OCI-LY3 (cell line): ENCODE measurements at regions not wholly inside any gene's neighbourhood (a gene's known extent, or its start where the extent isn't known, plus 50 kb on each side); places are given as distances from the start of the nearest gene placed in this dataset.

Experiments
- H2AFZ ChIP-seq: fragments of 200-600, 300-600 bp; shearing (Covaris generic); 2 replicates; pipeline ENCODE4 v1.6.0; 2014; ENCODE audit warnings: antibody characterized with exemption, low read depth, low read length
- H3K27ac ChIP-seq: fragments of 200-600, 300-600 bp; sonication (generic); 2 replicates; pipeline ENCODE4 v1.5.1; 2014; ENCODE audit warnings: mild to moderate bottlenecking, low read length, moderate library complexity, mixed read lengths
- H3K27me3 ChIP-seq: fragments of 200-600, 300-600 bp; sonication (generic); 2 replicates; pipeline ENCODE4 v1.6.1; 2014; ENCODE audit warnings: low read depth, low read length, mixed read lengths
- H3K36me3 ChIP-seq: fragments of 200-600, 300-600 bp; sonication (generic); replicated peaks from 2 replicates; pipeline ENCODE3; 2014; ENCODE audit warnings: low read depth, low read length, mixed read lengths
- H3K4me1 ChIP-seq: fragments of 300-600, 200-600 bp; sonication (generic); 2 replicates; pipeline ENCODE4 v1.6.1; 2014; ENCODE audit warnings: low read length, mixed read lengths
- H3K4me2 ChIP-seq: fragments of 200-600, 300-600 bp; sonication (generic); 2 replicates; pipeline ENCODE4 v1.6.1; 2014; ENCODE audit warnings: low read length, mixed read lengths
- H3K4me3 ChIP-seq: fragments of 300-600, 200-600 bp; sonication (generic); 2 replicates; pipeline ENCODE4 v1.5.1; 2014; ENCODE audit warnings: antibody characterized with exemption, mild to moderate bottlenecking, low read length, moderate library complexity
- H3K79me2 ChIP-seq: fragments of 300-600, 200-600 bp; shearing (Covaris generic); 2 replicates; pipeline ENCODE4 v1.6.1; 2014; ENCODE audit warnings: mild to moderate bottlenecking, low read length, mixed read lengths
- H3K9ac ChIP-seq: fragments of 300-600, 200-600 bp; shearing (Covaris generic); 2 replicates; pipeline ENCODE4 v1.6.0; 2014; ENCODE audit warnings: mild to moderate bottlenecking, low read length, moderate library complexity
- H3K9me3 ChIP-seq: fragments of 200-600, 300-600 bp; shearing (Covaris generic); 2 replicates; pipeline ENCODE4 v1.6.1; 2014; ENCODE audit warnings: low read length, mixed read lengths; ENCODE audit not compliant: insufficient read depth
- H4K20me1 ChIP-seq: fragments of 200-600, 300-600 bp; sonication (generic); 2 replicates; pipeline ENCODE4 v1.6.1; 2016; ENCODE audit warnings: low read length, mixed read lengths; ENCODE audit not compliant: insufficient read depth
- EZH2phosphoT487 ChIP-seq: fragments of 200-600 bp; shearing (Covaris generic); IDR thresholded peaks from 2 replicates; pipeline ENCODE4 v1.6.1; 2018; ENCODE audit warnings: antibody characterized with exemption, mixed run types, low read depth
- TF ChIP-seq, protein P1 (sequence below): fragments of 200-600, 300-600 bp; sonication (generic); IDR thresholded peaks from 2 replicates; pipeline ENCODE4 v1.5.1; 2014; ENCODE audit warnings: antibody characterized with exemption, low read length, low read depth

GRCh38 chr7:97421307-97421930 lies 303.9 kb downstream of the SDHAF3 start:
- no peak overlapping the region for H3K27ac ChIP-seq
- H4K20me1 ChIP-seq: no peaks in the 10 kb centered on the region
- no peak overlapping the region for H3K4me3 ChIP-seq
- TF ChIP-seq, protein P1, sequence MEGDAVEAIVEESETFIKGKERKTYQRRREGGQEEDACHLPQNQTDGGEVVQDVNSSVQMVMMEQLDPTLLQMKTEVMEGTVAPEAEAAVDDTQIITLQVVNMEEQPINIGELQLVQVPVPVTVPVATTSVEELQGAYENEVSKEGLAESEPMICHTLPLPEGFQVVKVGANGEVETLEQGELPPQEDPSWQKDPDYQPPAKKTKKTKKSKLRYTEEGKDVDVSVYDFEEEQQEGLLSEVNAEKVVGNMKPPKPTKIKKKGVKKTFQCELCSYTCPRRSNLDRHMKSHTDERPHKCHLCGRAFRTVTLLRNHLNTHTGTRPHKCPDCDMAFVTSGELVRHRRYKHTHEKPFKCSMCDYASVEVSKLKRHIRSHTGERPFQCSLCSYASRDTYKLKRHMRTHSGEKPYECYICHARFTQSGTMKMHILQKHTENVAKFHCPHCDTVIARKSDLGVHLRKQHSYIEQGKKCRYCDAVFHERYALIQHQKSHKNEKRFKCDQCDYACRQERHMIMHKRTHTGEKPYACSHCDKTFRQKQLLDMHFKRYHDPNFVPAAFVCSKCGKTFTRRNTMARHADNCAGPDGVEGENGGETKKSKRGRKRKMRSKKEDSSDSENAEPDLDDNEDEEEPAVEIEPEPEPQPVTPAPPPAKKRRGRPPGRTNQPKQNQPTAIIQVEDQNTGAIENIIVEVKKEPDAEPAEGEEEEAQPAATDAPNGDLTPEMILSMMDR: no peak
- no peak for TF ChIP-seq EZH2phosphoT487
- no peak overlapping the region for H2AFZ ChIP-seq
- no peak overlapping the region for H3K4me2 ChIP-seq
- H3K36me3 ChIP-seq: no peaks in the 10 kb centered on the region
- H3K9me3 ChIP-seq: no peaks in the 10 kb centered on the region
- H3K79me2 ChIP-seq: no peaks in the 10 kb centered on the region
- H3K4me1 ChIP-seq: no peaks in the 10 kb centered on the region
- H3K9ac ChIP-seq: no peak overlapping the region
- 0 out of 2 replicates have a peak, but pooled peaks cover 3% of the 10 kb centered on the region for H3K27me3 ChIP-seq

GRCh38 chr7:97422046-97422445 lies 304.5 kb downstream of the SDHAF3 start:
- H4K20me1 ChIP-seq: no peaks in the 10 kb centered on the region
- H3K27me3 ChIP-seq: 0 out of 2 replicates have a peak, but pooled peaks cover 3% of the 10 kb centered on the region
- H3K4me2 ChIP-seq: no peak overlapping the region
- no peaks in the 10 kb centered on the region for H3K4me1 ChIP-seq
- no peak overlapping the region for H3K4me3 ChIP-seq
- no peaks in the 10 kb centered on the region for H3K79me2 ChIP-seq
- H3K36me3 ChIP-seq: no peaks in the 10 kb centered on the region
- no peak overlapping the region for H3K27ac ChIP-seq
- H2AFZ ChIP-seq: no peak overlapping the region
- no peak for TF ChIP-seq EZH2phosphoT487
- TF ChIP-seq, protein P1: no peak
- H3K9ac ChIP-seq: no peak overlapping the region
- no peaks in the 10 kb centered on the region for H3K9me3 ChIP-seq

DNA sequence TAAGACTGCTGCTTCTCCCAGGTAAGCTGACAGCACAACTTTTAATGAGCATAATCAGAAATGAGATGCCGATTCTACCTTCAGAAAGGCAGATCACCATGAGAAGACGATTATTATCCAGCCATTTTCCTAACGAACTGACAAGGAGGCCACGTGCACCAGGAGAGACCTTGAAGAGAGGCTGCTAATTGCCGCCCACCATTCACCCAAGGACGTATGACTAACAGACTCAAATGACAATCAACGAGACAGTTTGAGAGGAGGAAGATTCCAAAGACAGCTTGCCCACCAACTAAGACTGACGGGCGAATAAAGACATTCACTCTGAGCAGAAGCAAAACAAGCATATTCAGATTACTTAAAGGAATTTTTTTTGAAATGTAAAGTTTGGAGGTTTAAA lies 301.9 kb upstream of the TAC1 start:
- Histone ChIP-seq H3K4me2 (no peak overlapping the region), H3K4me3 (no peak overlapping the region), H3K79me2 (no peaks in the 10 kb centered on the region), H3K36me3 (no peaks in the 10 kb centered on the region), H3K27ac (no peak overlapping the region), H3K27me3 (no peaks in the 10 kb centered on the region; the same call in 1 of the 2 replicates), H3K9ac (no peak overlapping the region), H3K4me1 (no peaks in the 10 kb centered on the region), H3K9me3 (no peaks in the 10 kb centered on the region), H2AFZ (no peak overlapping the region), H4K20me1 (no peaks in the 10 kb centered on the region)
- TF ChIP-seq, protein P1: no peak
- no peak for TF ChIP-seq EZH2phosphoT487

DNA sequence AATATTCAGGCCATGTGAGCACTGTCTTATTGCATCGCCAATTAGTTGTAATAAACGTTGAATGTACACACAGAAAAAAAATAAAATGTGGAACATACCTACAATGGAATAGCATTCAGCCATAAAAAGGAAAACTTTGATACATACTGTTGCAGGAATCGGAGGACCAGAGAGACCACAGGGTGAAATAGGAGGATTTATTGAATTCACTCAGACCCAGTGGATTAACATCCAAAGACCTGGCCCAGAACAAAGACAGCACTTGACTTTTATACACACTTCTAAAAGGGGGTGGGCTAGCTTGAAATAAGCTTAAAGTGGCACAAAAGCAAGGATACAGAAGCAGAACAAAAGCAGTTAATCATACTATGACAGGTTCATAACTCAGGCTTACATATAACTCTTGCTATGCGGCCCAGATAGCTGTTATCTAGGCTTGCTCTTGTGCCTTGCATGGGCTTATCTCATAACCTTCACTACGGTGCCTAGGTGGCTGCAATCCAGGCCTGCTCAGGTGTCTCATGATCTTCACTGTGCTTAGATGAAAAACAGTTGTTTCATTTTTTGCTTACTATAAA lies 292.2 kb upstream of the TAC1 start:
- no peaks in the 10 kb centered on the region for H3K4me1 ChIP-seq
- H3K79me2 ChIP-seq: no peaks in the 10 kb centered on the region
- no peak overlapping the region for H3K4me3 ChIP-seq
- H3K9ac ChIP-seq: no peak overlapping the region
- no peak for TF ChIP-seq EZH2phosphoT487
- TF ChIP-seq, protein P1: no peak
- no peak overlapping the region for H3K27ac ChIP-seq
- no peak overlapping the region for H2AFZ ChIP-seq
- no peaks in the 10 kb centered on the region for H3K9me3 ChIP-seq
- no peak overlapping the region for H3K4me2 ChIP-seq
- no peaks in the 10 kb centered on the region for H4K20me1 ChIP-seq
- no peaks in the 10 kb centered on the region for H3K36me3 ChIP-seq
- H3K27me3 ChIP-seq: peaks cover 2% of the 10 kb centered on the region; the same call in 1 of the 2 replicates
